GM19463 (cell line): ENCODE measurements at regions not wholly inside any gene's neighbourhood (a gene's known extent, or its start where the extent isn't known, plus 50 kb on each side); places are given as distances from the start of the nearest gene placed in this dataset.
"Not testable (repeated sequence)": the region's sequence is repeated elsewhere in the genome, so short reads cannot be mapped to it uniquely, and the experiment has no call there.

Experiments
- ATAC-seq: cut with Tn5 transposase; IDR thresholded peaks from one replicate; pipeline ENCODE4 v1.9.1; 2021; ENCODE audit warnings: mild to moderate bottlenecking, moderate library complexity; ENCODE audit not compliant: unreplicated experiment

DNA sequence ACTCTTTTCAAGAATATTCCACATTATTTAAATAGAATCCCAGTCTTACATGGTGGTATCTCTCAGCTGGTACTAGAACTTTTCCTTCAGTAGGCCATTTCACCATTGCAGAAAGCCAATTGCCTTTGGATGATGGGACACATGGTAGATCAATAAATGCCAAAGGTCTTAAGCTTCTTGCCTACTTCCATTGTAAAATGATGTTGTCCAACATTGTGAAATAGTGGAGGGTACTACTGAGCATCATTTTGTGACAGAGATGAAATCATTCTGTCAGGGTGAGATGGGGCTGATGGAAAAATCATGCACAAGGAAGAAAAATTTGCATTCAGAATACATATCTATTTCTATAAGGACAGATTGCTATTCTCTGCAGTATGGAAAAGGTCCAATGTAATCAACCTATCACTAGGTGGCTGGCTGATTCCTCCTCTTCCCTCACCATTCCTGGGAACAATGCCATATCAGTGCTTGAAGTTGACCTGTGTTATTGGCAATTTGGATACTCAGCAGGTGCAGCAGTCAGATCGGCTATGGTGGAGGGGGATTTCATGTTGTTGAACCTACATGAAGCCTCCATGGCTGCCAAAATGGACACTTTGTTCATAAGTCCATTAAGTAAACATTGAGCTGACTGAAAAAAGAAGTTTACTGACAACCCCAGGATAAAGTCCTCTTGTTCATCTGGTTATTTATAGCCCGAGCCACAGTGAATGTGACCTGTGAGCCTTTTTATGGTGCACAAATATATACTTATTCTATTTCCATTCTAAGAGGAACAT is 596.9 kb upstream of the ARPP21 start:
- no peak for ATAC-seq

DNA sequence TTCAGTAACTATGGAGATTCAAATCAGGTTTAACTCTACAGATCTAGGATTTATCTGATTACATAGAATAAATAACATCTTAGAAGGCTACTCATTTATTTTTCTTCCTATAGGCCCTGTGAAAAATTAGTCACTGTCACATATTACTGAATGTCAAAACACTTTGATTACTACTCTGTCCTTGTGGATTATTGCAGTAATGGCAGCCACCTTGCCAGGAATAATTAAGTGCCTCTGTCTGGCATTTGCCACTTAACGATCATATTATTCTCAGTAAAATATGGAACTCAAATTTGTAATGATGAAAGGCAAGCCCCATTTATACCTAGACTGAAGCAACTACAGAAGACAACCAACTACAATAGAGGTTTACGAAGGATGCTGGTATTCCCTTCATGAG is 596.3 kb upstream of the ARPP21 start:
- no peak for ATAC-seq

DNA sequence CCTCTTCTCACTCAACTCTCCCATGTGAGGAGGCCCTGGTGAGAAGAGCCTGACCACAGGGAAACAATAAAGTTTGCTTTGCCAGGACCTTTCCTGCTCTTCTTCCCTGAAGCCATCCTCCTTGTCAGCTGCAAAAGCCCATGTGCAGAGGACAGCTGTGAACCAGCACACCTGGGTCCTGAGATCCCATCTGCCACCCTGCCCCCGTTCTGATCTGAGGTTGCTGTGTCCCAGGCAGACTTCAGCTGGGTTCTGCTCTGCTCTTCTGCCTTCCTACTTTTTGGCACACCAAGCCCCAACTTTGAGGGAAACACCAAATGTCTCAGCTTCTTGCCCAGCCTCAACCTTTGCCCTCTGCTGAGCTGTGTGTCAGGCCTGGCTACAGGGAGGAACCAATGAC is 595.1 kb upstream of the ARPP21 start:
- ATAC-seq: no peak

DNA sequence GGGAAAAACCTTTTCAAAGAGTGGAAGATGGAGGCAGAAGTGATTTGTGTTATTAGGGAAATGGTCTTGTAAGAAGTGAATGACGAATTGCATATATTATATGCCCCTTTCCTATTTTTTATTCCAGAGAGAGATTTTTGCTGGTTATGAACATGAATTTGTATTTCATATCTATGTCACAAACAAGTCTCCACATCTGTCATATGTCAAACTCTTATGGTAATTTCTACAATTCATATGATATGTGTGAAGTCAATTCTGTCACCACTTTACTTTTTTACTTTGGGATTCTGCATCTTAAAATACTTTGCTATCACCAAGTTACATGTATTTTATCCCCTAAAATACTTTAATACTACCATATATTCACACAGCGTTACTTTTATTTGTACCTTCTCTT is 594.2 kb upstream of the ARPP21 start:
- no peak for ATAC-seq

DNA sequence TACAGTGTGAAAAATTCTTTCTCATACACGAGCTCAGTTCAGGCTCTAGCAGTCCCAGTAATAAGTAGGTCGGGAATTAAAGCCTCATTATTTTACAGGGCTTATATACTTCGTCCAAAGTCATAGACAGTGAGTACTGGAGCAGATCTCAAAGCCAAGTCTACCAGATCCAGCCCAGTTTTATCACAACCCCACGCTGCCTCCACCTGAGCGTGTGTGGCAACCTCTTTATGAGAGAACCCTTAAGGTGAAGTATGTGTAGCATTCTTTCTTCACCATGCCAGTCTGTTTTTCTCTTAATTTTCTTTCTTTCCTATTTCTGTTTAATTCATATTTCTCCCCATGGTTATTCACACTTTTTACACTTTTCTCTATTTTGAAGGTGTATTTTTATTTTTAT is 574.6 kb upstream of the ARPP21 start:
- no peak for ATAC-seq

DNA sequence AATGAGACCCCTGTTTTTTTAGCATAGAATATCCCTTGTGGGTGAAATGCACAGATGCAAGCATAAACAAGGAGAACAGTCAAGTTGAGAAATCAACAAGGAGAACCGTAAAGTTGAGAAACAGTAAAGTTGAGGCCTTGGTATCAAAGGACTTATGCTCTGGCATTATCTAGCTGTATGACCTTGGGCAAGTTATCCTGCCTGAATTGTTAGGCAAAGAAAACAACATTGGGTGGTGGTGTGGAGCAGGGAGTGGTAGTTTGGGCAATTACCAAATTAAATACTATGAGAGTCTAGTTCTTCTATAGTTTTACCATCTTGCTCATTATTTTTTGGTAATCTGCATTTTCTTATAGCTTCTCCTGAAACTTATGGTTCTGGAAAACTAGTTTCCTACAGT is 573.4 kb upstream of the ARPP21 start:
- no peak for ATAC-seq

DNA sequence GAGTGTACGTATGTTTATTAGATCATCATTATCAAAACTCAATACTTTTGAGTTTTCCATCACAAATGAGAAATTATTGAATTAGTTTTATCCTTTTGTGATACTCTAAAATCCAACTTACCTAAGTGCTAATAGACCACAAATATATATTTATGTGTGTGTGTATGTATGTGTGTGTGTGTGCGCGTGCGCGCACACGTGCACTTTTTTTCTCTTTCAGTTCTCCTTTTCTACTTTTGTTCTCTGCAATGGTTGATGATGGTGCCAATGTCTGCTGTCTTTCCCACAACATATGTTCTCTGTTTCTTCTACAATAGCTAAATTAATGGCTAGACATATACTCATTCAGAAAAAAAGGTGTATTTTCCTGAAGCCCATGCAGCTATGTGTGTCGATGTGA is 571.6 kb upstream of the ARPP21 start:
- no peak for ATAC-seq

DNA sequence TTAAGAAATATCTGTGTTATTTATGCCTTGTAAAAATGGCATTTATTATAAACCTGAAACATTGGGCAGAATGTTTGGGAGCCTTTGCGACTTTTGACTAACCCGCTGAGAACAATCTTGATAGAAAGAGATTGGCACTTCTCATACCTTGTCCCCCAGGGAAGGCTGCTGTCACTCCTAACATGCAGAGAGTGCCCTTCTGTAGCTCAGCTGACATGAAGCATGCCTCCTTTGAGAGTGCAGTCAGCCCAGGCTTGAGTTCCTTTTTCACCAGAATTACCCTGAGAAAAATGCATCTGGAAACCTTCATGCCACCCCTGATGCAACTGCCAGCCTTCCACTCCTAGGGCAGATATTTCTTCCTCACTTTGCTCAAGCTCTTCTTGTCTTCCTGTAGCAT is 569.2 kb upstream of the ARPP21 start:
- no peak for ATAC-seq

DNA sequence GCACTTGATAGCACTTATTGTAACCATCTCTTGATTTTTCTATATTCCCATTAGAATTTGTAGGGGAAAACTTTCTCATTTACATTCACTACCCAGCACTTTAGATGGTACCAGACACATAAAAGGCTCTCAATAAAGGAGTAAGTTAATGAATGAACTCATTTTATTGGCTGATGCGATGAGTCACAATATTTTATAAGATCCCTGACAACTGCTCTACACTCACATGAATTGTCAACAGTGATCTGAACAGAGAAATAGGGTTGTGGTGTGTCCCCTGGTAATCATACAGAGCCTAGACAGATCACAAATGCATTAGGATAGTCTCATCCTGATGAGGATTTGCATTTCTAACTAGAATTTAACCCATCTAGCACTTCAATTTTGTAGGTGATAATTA is 567.6 kb upstream of the ARPP21 start:
- ATAC-seq: no peak

DNA sequence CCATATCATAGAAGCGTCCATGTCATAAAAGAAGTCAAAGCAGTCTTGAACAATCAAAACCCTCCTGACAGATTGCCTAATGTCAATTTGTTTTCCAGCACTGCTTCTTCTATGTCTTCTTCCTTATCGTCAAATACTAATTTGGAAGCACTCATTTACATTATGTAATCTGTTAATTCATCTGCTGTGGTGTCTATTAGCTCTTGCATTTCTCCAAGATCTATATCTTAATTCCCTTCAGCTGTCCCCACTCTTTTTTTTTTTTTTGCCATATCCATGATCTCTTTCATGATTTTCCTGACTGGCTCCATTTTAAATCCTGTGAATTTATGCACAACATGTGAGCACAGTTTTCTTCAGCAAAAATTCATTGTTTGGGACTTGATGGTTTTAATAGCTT is 560.5 kb upstream of the ARPP21 start:
- ATAC-seq: no peak

DNA sequence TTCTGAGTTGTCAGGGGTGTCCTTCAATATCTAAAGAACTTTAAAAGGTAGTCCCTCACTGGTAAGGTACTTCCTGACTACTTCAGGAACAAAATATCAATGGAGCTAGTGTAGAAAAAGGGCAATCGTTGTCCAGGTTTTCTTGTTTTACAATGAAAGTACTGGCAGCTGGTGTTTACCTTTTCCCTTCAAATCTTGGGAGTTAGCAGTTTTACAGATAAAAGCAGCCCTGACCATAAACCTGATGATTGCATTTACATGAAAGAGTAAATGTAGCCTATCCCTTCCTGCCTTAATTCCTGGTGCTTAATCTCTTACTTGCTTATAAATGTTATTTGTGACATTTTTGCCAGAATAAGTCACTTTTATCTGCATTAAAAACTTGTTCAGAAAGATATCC is 559.9 kb upstream of the ARPP21 start:
- no peak for ATAC-seq

DNA sequence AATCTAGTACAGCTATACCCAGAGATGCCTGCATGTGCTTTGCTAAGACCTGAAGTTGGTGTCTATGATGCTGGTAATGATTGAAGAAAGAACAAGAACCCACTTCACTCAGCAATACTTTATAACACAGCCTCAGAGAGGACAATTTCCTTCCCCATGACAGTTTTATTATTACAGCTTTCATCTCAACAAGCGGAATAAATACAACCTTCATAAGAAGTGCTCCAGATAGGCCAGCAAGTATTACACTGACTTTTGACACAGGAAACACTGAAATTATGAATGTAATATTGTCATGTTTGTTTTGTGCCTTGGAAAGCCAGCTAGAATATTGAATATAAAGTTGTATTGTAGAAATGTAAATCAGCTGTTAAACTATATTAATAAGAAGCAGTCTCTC is 557.4 kb upstream of the ARPP21 start:
- ATAC-seq: no peak

DNA sequence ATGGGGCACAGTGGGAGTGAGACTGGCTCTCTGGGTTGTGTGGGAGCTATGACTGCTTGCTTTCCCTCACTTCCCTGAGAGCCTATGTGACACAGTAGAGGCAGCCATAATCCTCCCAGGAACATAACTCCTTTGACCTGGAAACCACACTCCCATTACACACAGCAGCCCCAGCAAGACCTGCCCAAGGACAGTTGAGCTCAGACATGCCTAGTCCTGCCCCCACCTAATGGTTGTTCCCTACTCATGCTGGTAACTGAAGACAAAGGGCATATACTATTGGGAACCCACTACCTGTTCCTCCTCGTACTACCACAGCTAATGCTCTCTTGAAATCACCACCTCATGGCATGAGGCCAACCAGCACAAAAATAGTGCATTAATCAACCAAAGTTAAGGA is 550.4 kb upstream of the ARPP21 start:
- no peak for ATAC-seq

DNA sequence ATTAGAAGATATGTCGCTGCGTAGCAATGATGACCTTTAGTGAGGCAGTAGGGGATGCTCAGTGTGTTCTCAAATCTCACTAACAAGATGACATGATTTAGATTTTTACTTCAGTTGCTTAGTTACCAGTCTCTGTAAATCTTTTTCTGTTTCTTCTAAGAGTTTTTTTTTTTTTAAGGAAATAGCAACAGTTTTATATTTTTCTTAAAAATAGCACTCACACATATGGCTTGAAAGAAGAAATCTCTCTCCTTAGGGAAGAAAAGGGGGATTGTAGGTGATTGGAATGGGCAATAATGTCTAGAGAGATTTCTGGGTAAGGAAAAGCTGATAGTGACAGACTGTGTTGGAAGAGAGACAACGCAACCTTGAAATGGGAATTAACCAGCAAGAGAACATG is 524.6 kb upstream of the ARPP21 start:
- ATAC-seq: no peak

DNA sequence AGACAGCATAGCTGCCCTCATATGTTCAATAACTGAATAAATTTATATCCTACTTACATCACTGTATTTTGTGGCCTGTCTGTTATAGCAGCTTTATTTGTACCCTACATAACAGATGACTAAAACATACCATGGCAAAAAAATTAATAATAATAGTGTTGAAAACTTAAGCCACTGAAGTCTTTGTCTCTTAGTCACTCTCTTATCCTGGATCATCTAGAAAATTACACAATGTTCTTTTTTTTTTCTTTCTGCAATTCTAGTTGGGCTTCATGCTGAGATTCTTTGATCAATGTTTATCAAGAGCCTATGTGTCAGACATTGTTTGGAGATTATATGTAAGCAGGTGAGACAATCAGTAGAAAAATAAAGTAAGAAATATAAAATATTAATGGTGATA is 519.3 kb upstream of the ARPP21 start:
- no peak for ATAC-seq

DNA sequence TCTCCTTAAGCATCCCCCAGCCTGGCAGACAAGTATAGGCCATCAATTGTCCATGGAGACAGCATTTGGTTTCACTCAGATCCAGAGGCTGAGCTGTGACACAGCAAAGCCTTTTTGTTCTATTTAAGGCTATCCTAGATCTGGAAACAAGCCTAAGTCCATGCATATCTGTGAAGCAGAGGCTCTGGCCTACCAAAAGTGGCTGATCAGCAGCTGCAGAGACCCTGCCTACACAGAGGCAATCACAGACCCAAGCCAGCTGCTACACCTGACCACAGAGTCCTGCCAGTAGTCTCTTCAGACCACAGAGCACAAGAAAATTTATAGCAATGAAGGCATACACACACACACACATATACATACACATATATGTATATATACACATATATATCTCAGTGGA is 501.7 kb upstream of the ARPP21 start:
- no peak for ATAC-seq

DNA sequence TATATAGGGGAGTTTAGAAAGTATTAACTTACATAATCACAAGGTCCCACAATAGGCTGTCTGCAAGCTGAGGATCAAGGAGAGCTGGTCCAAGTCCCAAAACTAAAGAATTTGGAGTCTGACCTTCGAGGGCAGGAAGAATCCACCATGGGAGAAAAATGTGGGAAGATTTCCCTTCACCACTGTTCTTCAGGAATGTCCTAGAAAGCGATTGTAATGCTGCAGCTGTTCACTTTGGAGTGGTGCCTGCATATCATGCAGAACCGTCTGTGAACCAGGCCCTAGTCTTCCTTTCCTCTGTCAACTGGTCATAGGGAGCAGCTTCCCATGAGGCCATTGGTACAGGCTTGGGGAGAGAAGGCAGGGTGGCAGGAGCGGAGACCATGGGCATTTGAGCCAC is 497.9 kb upstream of the ARPP21 start:
- no peak for ATAC-seq

DNA sequence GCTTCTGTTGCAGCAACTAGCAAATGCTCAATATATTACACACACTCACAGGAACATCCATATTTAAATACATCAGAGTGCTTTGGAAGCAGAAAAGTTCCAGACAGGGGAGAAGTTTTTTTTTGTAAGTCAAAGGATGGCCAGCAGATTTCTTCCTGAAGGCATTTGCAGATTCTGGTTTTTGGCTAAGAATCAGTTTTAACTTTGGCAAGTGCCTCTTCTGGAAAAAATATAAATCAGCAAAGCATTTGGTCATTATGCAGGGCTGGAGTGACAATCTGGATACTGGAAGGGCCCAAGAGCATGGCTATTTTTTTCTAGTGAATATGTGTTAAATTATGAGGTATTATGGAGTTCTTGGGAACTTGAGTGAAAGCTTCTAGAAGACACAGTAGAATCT is 495.3 kb upstream of the ARPP21 start:
- no peak for ATAC-seq

DNA sequence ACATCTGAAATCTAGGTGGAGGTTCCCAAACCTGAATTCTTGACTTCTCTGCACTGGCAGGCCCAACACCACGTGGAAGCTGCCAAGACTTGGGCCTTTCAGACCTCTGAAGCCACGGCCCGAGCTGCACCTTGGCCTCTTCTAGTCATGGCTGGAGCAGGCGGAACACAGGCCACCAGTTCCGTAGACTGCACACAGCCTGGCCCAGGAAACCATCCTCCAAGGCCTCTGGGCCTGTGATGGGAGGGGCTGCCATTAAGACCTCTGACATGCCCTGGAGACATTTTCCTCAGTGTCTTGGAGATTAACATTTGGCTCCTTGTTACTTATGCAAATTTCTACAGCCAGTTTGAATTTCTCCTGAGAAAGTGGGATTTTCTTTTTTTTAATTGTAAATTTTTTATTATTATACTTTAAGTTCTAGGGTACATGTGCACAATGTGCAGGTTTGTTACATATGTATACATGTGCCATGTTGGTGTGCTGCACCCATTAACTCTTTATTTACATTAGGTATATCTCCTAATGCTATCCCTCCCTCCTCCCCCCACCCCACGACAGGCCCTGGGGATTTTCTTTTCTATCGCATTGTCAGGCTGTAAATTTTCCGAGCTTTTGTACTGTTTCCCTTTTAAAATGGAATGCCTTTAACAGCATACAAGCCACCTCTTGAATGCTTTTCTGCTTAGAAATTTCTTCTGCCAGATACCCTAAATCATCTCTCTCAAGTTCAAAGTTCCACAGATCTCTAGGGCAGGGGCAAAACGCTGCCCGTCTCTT is 492.9 kb upstream of the ARPP21 start:
- not testable (repeated sequence) for ATAC-seq

DNA sequence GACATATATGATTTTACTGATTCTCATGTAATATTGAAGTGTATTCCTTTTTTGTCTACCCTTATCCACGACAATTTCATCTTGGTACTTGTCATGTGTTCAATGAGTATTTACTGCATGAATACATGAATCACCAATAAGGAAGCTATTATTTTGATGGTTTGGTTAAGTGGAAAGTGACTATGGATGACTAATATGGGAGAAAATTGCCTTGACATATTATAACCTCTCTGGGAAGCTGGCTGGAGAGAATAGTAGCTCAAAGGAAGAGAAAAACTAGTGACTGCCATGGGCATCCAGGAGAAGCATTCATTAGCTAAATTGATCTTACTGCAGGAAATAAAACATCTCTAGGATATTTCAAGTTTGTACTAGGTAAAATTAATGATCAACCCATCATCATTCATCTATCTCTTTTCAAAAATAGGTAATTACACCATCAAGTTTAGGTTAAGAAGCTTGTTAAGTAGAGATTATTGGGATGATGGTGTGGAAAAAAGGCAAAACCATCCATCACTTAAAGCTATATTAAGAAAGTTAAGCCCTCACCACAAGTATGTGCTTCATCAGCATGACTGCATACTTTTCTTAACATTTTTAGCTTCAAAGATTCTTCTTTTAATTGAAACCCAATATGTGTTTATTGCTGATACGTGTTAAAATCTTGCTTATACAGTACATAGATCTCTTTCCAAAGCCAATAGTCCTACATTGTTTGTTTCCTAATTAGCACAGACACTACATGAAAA is 455.2 kb upstream of the ARPP21 start:
- ATAC-seq: no peak

DNA sequence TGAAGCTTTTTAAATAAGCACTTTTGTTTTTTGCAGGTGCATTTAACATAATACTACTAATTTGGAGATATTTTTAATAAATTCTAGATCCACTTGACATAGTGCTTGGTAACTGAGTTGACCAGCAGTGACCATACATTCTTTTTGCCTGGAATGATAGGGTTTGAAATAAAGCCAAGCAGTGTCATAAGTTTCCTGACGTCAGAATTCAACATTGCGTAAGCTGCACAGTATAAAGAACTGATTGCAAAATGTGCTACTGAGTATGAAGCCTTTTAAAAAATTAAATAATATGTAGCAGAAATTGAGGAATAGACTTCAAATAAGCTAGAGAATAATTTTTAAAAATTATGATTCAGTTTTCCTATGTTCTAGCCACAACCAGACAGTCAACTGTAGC is 454.6 kb upstream of the ARPP21 start:
- ATAC-seq: no peak

DNA sequence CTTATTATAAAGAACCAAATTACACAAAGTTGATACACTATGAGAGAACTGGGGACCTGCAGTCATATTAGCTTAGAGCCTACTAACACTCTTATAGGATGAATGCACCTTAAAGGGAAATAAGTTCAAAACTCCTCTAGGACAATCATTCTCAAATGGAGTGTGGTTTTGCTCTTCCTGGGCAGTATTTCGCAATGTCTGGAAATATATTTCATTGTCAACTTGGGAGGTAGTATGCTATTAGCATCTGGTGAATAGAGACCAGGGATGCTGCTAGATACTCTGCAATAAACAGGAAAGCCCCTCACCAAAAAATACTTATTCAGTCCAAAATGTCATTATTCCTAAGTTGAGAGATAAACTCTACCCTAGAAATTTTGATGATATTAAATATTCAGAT is 451.4 kb upstream of the ARPP21 start:
- ATAC-seq: no peak
